GM23248 (cell line): ENCODE measurements at regions not wholly inside any gene's neighbourhood (a gene's known extent, or its start where the extent isn't known, plus 50 kb on each side); places are given as distances from the start of the nearest gene placed in this dataset.
"Not testable (repeated sequence)": the region's sequence is repeated elsewhere in the genome, so short reads cannot be mapped to it uniquely, and the experiment has no call there.

Source experiments
- DNase-seq: peaks from one replicate; pipeline ENCODE4 v3.0.0-alpha.2; 2015
- H2AFZ ChIP-seq: fragments of 200-600 bp; sonication (generic); 2 replicates; pipeline ENCODE4 v1.6.1; 2016; ENCODE audit warnings: antibody characterized with exemption
- H3F3A ChIP-seq: fragments of 200-600 bp; sonication (generic); 2 replicates; pipeline ENCODE4 v1.6.1; 2016; ENCODE audit warnings: mild to moderate bottlenecking, antibody characterized with exemption, mixed run types; ENCODE audit not compliant: insufficient read depth
- H3K27ac ChIP-seq: fragments of 200-600 bp; sonication (generic); 2 replicates; pipeline ENCODE4 v1.5.1; 2016; ENCODE audit warnings: mild to moderate bottlenecking
- H3K27me3 ChIP-seq: fragments of 200-600 bp; sonication (generic); replicated peaks from 2 replicates; pipeline ENCODE4 v1.6.1; 2016; ENCODE audit warnings: mild to moderate bottlenecking; ENCODE audit not compliant: insufficient read depth
- H3K36me3 ChIP-seq: fragments of 200-600 bp; sonication (generic); 2 replicates; pipeline ENCODE4 v1.6.1; 2016; ENCODE audit warnings: low read depth, mild to moderate bottlenecking
- H3K4me1 ChIP-seq: fragments of 200-600 bp; sonication (generic); 2 replicates; pipeline ENCODE4 v1.6.1; 2016; ENCODE audit warnings: mild to moderate bottlenecking; ENCODE audit not compliant: insufficient read depth
- H3K4me2 ChIP-seq: fragments of 200-600 bp; sonication (generic); one replicate; pipeline ENCODE4 v1.6.1; 2016; ENCODE audit warnings: mild to moderate bottlenecking; ENCODE audit not compliant: unreplicated experiment
- H3K4me3 ChIP-seq: fragments of 200-600 bp; sonication (generic); 2 replicates; pipeline ENCODE4 v1.5.1; 2016; ENCODE audit warnings: mild to moderate bottlenecking
- H3K79me2 ChIP-seq: fragments of 200-600 bp; sonication (generic); 2 replicates; pipeline ENCODE4 v1.6.1; 2016; ENCODE audit warnings: mild to moderate bottlenecking; ENCODE audit not compliant: insufficient read depth
- H3K9ac ChIP-seq: fragments of 200-600 bp; sonication (generic); 2 replicates; pipeline ENCODE4 v1.6.1; 2016; ENCODE audit warnings: mild to moderate bottlenecking
- H3K9me2 ChIP-seq: fragments of 200-600 bp; sonication (generic); 2 replicates; pipeline ENCODE4 v1.6.1; 2016; ENCODE audit warnings: mixed run types, mild to moderate bottlenecking, moderate library complexity; ENCODE audit not compliant: insufficient read depth
- H3K9me3 ChIP-seq: fragments of 200-600 bp; sonication (generic); one replicate; pipeline ENCODE4 v1.6.1; 2017; ENCODE audit warnings: low read depth
- H4K20me1 ChIP-seq: fragments of 200-600 bp; sonication (generic); 2 replicates; pipeline ENCODE4 v1.6.0; 2016; ENCODE audit not compliant: insufficient read depth
- EZH2 ChIP-seq: fragments of 200-600 bp; sonication (generic); IDR thresholded peaks from 2 replicates; pipeline ENCODE4 v1.6.1; 2018; ENCODE audit warnings: antibody characterized with exemption, mild to moderate bottlenecking; ENCODE audit not compliant: insufficient read depth, poor library complexity, severe bottlenecking
- EZH2phosphoT487 ChIP-seq: fragments of 200-600 bp; sonication (generic); IDR thresholded peaks from 2 replicates; pipeline ENCODE4 v1.6.1; 2018; ENCODE audit warnings: antibody characterized with exemption, moderate library complexity, mild to moderate bottlenecking, low read depth; ENCODE audit not compliant: insufficient read depth
- WGBS, 2 experiments: methylation state at CpG; one replicate each; pipeline ENCODE4 v1.1.6; 2015 to 2017; ENCODE audit warnings: low lambda C conversion rate in 2 of 2, low coverage in 1 of 2; ENCODE audit errors: missing lambda C conversion rate in 2 of 2; 5-methylcytosine and 5-hydroxymethylcytosine counted together
- in situ Hi-C: fragments of 300-500 bp; cut with MboI; formaldehyde crosslinking; loops from 2 replicates; pipeline ENCODE4 v1.15.0; 2020

DNA sequence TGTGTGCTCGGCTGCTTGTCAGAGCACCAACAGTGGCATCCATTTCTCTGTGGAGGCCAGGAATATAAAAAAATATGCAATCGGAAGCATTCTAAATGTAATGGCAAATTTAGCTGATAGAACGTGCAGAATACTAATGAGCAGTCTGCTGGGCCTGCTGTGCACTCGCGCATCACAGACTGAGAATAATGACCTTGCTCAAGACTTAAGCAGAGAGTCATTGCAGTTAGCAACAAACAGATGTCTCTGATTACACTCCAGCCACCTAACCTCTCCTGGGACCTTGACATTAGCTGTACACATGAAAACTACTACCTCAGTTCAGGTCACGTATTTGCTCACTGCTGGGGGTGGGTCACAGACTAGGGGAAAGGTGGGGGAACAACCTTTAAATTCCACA lies 269.2 kb upstream of the DAAM1 start:
- Histone ChIP-seq H4K20me1 (no peaks in the 10 kb centered on the region), H2AFZ (no peak overlapping the region), H3K4me1 (0 out of 2 replicates have a peak, but pooled peaks cover 10% of the 10 kb centered on the region), H3K36me3 (no peaks in the 10 kb centered on the region), H3K27me3 (no peaks in the 10 kb centered on the region), H3F3A (peaks cover 7% of the 10 kb centered on the region), H3K27ac (no peak overlapping the region), H3K4me2 (no peak overlapping the region), H3K4me3 (no peak overlapping the region), H3K79me2 (no peaks in the 10 kb centered on the region), H3K9me2 (no peaks in the 10 kb centered on the region), H3K9me3 (no peaks in the 10 kb centered on the region), H3K9ac (no peak overlapping the region)
- 70 to 71% methylated on average over 6 of the region's 6 CpGs for WGBS, 2 experiments
- TF ChIP-seq EZH2 = no peak
- TF ChIP-seq EZH2phosphoT487 = no peak
- in situ Hi-C loops = no loop called here
- DNase-seq = peak; percentile 42

GRCh38 chr14:58920230-58920629 lies 268.2 kb upstream of the DAAM1 start:
- H3K4me3 ChIP-seq = no peak overlapping the region
- WGBS, 2 experiments = 91% methylated on average over 3 of the region's 3 CpGs
- in situ Hi-C loops = no loop called here
- H3K27ac ChIP-seq = no peak overlapping the region
- no peaks in the 10 kb centered on the region for H3K79me2 ChIP-seq
- no peak overlapping the region for H3K9ac ChIP-seq
- H3K9me2 ChIP-seq = no peaks in the 10 kb centered on the region
- H3K9me3 ChIP-seq = no peaks in the 10 kb centered on the region
- H3K36me3 ChIP-seq = no peaks in the 10 kb centered on the region
- peaks cover 7% of the 10 kb centered on the region for H3F3A ChIP-seq
- H4K20me1 ChIP-seq = no peaks in the 10 kb centered on the region
- H2AFZ ChIP-seq = no peak overlapping the region
- H3K27me3 ChIP-seq = 0 out of 2 replicates have a peak, but pooled peaks cover 2% of the 10 kb centered on the region
- 0 out of 2 replicates have a peak, but pooled peaks cover 10% of the 10 kb centered on the region for H3K4me1 ChIP-seq
- DNase-seq = no peak
- no peak overlapping the region for H3K4me2 ChIP-seq
- TF ChIP-seq EZH2 (no peak), EZH2phosphoT487 (no peak)

DNA sequence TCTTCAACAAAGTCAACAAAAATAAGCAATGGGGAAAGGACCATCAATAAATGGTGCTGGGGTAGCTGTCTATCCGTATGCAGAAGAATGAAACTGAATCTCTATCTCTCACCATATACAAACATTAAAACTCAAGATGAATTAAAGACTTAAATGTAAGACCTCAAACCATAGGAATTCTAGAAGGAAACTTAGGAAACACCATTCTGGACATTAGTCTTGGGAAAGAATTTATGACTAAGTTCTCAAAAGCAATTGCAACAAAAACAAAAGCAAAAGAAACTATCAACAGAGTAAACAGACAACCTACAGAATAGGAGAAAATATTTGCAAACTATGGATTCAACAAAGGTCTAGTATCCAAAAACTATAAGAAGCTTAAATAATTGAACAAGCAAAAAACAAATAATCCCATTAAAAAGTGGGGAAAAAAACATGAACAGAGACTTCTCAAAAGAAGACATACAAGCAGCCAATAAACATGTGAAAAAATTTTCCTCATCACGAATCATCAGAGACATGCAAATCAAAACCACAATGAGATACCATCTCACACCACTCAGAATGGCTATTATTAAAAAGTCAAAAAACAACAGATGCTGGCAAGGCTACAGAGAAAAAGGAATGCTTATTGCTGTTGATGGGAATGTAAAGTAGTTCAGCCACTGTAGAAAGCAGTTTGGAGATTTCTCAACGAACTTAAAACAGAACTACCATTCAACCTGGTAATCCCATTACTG lies 266.1 kb upstream of the DAAM1 start:
- H2AFZ ChIP-seq, H3K9me2 ChIP-seq, H3K9me3 ChIP-seq, H3K4me3 ChIP-seq, H3F3A ChIP-seq, H3K9ac ChIP-seq, H3K36me3 ChIP-seq, H3K4me2 ChIP-seq, in situ Hi-C loops, H3K4me1 ChIP-seq, H3K27me3 ChIP-seq, H3K79me2 ChIP-seq, H3K27ac ChIP-seq, H4K20me1 ChIP-seq: not testable (repeated sequence)
- 39 to 41% methylated on average over 3 of the region's 3 CpGs for WGBS, 2 experiments
- DNase-seq = peak; percentile 41

- no peaks in the 10 kb centered on the region for H3K9me2 ChIP-seq
- peaks cover 7% of the 10 kb centered on the region for H3F3A ChIP-seq
- no peak overlapping the region for H3K4me3 ChIP-seq
- WGBS, 2 experiments = 79 to 80% methylated on average over 7 of the region's 7 CpGs
- in situ Hi-C loops = no loop called here
- no peaks in the 10 kb centered on the region for H3K79me2 ChIP-seq
- no peaks in the 10 kb centered on the region for H3K9me3 ChIP-seq
- TF ChIP-seq EZH2 (no peak), EZH2phosphoT487 (no peak)
- no peak overlapping the region for H3K27ac ChIP-seq
- 0 out of 2 replicates have a peak, but pooled peaks cover 10% of the 10 kb centered on the region for H3K4me1 ChIP-seq
- no peak overlapping the region for H2AFZ ChIP-seq
- no peaks in the 10 kb centered on the region for H3K36me3 ChIP-seq
- H3K4me2 ChIP-seq = no peak overlapping the region
- no peak for DNase-seq
- peaks cover 10% of the 10 kb centered on the region for H3K27me3 ChIP-seq
- no peaks in the 10 kb centered on the region for H4K20me1 ChIP-seq
- no peak overlapping the region for H3K9ac ChIP-seq
These were observed 264.6 kb upstream of the DAAM1 start for GRCh38 chr14:58923751-58924405.
